GM18499 (cell line): ENCODE measurements at regions not wholly inside any gene's neighbourhood (a gene's known extent, or its start where the extent isn't known, plus 50 kb on each side); places are given as distances from the start of the nearest gene placed in this dataset.
"Not testable (repeated sequence)": the region's sequence is repeated elsewhere in the genome, so short reads cannot be mapped to it uniquely, and the experiment has no call there.

Experiments
- ATAC-seq: cut with Tn5 transposase; IDR thresholded peaks from one replicate; pipeline ENCODE4 v1.9.1; 2021; ENCODE audit warnings: moderate number of reproducible peaks; ENCODE audit not compliant: insufficient read depth, unreplicated experiment

DNA sequence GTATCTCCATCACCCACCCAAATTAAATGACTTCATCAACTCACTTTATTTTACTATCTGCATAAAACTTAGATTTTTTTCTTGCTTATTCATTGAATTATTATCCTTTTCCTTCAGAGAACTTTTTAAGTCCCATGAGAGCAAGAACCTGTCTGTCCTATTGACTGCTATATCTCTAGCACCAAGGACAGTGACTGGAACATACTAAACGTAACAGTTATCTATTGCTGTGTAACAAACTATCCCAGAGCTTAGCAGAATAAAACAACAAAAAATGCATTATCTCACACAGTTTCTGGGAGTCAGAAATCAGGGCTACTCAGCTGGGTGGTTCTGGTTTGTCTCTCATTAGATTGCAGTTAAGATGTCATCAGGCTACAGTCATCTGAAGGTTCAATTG is 401.7 kb upstream of the AUTS2 start:
- ATAC-seq = no peak

GRCh38 chr7:69198250-69198649 is 400.0 kb upstream of the AUTS2 start:
- ATAC-seq = no peak

DNA sequence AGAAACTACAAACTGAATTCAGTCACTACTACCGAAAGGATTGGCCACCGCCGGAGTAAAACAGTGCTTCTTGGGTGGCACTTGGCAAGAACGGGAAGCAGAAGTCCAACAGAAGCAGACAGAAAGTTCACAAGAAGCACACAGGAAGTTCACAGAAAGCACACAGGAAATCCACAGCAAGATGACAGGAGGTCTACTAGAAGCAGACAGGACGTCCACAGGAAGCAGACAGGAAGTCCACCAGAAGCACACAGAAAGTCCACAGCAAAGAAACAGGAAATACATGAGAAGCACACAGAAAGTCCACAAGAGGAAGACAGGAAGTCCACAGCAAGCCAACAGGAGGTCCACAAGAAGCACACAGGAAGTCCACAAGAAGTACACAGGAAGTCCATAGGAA is 399.2 kb upstream of the AUTS2 start:
- no peak for ATAC-seq

- ATAC-seq = no peak
These were observed 398.6 kb upstream of the AUTS2 start for GRCh38 chr7:69199661-69200060.

DNA sequence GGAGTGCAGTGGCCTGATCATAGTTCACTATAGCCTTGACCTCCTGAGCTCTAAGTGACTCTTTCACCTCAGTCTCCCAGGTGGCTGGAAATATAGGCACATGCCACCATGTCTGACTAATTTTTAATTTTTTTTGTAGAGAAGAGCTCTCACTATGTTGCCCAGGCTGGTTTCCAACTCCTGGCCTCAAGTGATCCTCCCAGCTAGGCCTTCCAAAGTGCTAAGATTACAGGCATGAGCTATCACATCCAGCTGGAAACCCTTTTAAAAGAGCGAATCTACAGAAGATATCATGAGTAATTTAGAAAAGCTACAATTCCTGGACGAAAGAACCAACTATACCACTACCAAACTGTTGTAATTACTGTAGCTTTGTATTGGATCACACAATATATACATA is 394.4 kb upstream of the AUTS2 start:
- no peak for ATAC-seq

DNA sequence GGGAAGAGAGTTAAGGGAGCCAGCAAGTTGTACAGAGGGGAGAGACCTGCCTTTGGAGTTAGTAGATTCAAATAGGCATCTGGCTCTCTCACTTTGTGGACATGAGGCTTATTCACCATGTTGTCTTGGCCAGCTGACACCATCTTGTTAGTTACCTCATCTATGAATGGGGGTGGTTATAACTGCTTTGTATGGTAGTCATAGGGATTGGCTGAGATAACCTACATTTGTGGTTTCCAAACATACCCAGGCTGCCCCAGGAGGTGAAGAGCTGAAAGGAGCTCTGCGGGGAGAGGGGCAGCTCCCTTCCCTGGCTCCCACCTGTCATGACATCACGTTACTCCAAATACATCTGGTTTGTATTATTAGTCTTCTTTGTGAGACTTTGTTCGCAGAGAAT is 393.3 kb upstream of the AUTS2 start:
- no peak for ATAC-seq

GRCh38 chr7:69205581-69205980 is 392.7 kb upstream of the AUTS2 start:
- no peak for ATAC-seq

- ATAC-seq = no peak
These were observed 390.0 kb upstream of the AUTS2 start for GRCh38 chr7:69208276-69208675.

- peak; percentile 92 for ATAC-seq
These were observed 389.4 kb upstream of the AUTS2 start for GRCh38 chr7:69208848-69209247.

GRCh38 chr7:69211336-69211735 is 386.9 kb upstream of the AUTS2 start:
- ATAC-seq = no peak

GRCh38 chr7:69211739-69212138 is 386.5 kb upstream of the AUTS2 start:
- no peak for ATAC-seq

DNA sequence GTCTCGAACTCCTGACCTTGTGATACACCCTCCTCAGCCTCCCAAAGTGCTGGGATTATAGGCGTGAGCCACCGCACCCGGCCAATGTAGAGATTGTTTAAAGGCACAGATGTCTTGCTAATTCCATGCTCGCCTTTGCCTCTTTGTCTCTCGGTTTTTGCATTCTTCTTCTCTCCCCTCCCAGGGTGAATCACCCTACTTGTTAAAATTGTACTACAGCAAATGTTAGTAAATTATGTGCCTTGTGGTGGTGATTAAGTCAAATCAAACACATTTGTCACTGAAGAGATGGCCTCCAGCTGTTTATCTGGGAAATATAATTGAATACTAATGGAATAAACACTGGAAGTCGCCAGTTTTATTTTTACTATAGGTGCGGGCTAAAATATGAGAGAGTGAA is 384.4 kb upstream of the AUTS2 start:
- ATAC-seq = no peak

DNA sequence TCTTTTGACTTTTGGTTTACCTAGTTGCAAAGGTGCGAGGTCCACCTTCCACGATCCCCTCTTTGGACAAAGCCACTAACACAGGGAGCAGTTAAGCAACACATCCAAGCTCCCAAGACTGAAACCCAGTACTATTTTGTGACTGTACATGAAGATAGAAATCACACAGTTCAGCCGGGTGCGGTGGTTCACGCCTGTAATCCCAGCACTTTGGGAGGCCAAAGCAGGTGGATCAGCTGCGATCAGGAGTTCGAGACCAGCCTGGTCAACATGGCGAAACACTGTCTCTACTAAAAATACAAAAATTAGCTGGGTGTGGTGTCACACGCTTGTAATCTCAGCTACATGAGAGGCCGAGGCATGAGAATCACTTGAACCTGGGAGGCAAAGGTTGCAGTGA is 382.8 kb upstream of the AUTS2 start:
- ATAC-seq = not testable (repeated sequence)

GRCh38 chr7:69217516-69218350 is 380.5 kb upstream of the AUTS2 start:
- ATAC-seq = no peak

GRCh38 chr7:69218576-69218975 is 379.7 kb upstream of the AUTS2 start:
- ATAC-seq = no peak

- ATAC-seq = no peak
These were observed 378.9 kb upstream of the AUTS2 start for GRCh38 chr7:69219381-69219780.

DNA sequence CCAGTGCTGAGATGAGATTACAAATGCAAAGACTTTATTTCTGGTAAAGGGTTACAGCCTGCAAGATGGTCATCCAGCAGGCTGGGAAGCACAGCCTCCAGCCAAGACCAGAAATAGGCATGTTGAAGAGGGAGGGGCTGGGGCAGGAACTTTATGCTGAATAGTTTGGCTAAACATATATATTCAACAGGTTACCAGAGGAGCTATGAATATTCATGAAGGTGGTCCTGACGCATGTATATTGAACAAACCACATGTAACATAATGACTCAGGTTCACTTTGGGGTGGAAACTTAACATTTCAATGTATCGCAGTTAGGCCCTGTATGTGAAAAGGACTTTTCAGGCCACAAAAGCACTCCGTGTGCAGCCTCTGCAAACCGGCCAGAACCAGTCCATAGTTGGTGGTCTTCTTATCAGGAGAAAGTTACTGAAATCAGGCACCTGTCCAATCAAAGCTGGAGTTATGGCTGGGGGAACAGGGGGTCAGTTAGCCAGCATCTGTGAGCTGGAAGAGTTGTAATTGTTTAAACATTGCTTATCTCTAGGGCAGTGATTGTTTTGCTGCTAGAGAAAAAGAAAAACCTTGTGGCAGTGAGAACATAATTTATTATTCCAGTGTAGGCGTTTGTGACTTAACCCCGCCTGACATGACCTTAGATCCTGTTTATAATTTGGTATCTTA is 372.9 kb upstream of the AUTS2 start:
- ATAC-seq = no peak

DNA sequence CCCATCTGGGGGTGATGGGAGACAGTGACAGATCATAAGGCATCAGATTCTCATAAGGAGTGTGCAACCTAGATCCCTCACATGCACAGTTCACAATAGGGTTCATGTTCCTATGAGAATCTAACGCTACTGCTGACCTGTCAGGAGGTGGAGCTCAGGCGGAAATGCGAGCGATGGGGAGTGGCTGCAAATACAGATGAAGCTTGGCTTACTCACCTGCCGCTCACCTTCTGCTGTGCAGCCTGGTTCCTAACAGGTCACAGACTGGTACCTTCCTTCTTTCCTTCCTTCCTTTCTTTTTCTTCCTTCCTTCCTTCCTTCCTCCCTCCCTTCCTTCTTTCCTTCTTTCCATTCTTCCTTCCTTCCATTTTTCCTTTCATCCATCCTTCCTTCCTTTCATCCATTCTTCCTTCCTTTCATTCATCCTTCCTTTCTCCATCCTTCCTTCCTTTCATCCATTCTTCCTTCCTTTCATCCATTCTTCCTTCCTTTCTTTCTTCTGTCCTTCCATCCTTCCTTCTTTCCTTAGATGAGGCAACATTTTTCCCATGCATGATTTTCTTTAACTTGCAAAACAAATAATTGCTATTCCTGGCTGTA is 370.0 kb upstream of the AUTS2 start:
- no peak for ATAC-seq

DNA sequence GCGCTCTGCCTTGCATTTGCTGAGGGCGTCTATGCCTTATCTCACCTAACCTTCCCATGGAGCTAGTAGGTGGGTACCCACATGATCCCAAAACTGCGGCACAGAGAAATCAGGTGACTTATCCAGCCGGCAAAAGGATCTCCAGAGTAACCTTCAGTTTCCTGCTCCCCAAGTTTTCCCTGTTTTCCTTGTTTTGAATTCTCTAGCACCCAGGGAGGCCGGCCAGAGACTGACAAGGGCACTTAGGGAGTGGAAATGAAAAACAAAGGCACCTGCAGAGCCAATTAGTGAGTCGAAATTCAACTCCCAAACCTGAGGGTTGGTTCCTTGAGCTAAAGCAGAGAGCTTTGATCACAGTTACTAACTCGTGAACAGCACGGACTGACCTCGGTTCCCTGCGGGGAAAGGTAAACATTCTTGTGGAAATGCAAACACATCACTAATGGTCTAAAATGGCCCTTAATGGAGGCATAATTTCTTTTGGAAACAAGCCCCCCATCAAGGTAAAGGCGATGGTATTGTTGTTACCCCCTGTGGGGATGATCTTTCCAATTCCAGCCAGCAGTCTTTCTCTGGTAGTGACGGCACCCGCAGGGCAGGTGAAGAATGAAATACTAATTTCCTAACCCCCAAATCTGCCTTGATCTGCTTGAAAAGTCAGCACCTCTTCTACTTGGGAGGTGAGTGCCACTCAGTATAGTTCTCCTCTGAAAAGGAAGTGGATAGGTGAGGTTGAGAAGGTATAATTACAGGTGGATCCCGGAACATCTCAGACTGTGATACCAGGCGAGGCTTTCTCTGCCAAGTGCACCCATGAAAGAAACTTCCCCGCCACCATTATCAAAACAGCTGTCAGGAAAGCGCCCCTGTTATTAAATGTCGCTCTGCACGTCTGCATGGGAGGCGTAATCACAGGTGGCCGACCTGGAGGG is 365.6 kb upstream of the AUTS2 start:
- ATAC-seq = no peak

GRCh38 chr7:69237541-69237940 is 360.7 kb upstream of the AUTS2 start:
- no peak for ATAC-seq
